Fibroblast of villous mesenchyme (primary cell): ENCODE measurements at regions not wholly inside any gene's neighbourhood (a gene's known extent, or its start where the extent isn't known, plus 50 kb on each side); places are given as distances from the start of the nearest gene placed in this dataset.
A peak's percentile ranks its signal among the peaks of the same experiment; 100 is the strongest.
"Not testable (repeated sequence)": the region's sequence is repeated elsewhere in the genome, so short reads cannot be mapped to it uniquely, and the experiment has no call there.

Source experiments
- DNase-seq: peaks from one replicate; pipeline ENCODE4 v3.0.0-alpha.2; 2010; ENCODE audit warnings: low read depth
- H3K4me3 ChIP-seq: 2 replicates; pipeline ENCODE4 v1.5.1; 2011; ENCODE audit warnings: low read depth, mild to moderate bottlenecking, low read length
- TF ChIP-seq, protein P1 (sequence below): IDR thresholded peaks from 2 replicates; pipeline ENCODE4 v1.5.1; 2012; ENCODE audit warnings: low read depth, mild to moderate bottlenecking, low read length; ENCODE audit not compliant: insufficient read depth

DNA sequence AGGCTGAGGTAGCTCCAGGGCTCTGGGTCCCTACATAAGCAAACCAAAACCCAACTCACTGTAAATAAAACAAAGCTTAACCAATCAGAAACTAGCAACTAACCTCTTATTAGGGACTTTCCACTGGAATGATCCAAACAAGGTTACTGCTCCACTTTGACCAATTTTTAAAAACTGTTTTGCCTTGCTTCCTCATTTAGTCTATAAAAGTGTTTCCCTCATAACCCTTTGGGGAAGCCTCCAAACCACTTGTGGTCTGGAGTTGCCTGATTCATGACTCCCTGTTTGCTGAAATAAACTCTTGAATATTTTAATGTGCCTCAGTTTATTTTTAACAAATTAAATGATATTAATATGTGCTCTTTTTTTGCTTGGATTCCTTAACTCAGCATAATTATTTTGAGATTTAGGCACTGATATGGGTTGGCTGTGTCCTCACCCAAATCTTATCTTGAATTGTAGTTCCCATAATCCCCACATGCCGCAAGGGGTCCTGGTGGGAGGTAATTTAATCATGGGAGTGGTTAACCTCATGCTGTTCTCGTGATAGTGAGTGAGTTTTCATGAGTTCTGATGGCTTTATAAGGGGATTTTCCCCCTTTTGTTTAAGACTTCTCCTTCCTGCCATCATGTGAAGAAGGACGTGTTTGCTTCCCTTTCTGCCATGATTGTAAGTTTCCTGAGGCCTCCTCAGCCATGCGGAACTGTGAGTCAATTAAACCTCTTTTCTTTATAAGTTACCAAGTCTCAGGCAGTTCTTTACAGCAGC is 90.6 kb downstream of the CD200R1L start:
- TF ChIP-seq, protein P1, sequence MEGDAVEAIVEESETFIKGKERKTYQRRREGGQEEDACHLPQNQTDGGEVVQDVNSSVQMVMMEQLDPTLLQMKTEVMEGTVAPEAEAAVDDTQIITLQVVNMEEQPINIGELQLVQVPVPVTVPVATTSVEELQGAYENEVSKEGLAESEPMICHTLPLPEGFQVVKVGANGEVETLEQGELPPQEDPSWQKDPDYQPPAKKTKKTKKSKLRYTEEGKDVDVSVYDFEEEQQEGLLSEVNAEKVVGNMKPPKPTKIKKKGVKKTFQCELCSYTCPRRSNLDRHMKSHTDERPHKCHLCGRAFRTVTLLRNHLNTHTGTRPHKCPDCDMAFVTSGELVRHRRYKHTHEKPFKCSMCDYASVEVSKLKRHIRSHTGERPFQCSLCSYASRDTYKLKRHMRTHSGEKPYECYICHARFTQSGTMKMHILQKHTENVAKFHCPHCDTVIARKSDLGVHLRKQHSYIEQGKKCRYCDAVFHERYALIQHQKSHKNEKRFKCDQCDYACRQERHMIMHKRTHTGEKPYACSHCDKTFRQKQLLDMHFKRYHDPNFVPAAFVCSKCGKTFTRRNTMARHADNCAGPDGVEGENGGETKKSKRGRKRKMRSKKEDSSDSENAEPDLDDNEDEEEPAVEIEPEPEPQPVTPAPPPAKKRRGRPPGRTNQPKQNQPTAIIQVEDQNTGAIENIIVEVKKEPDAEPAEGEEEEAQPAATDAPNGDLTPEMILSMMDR = no peak
- no peak for DNase-seq
- H3K4me3 ChIP-seq = no peak overlapping the region

DNA sequence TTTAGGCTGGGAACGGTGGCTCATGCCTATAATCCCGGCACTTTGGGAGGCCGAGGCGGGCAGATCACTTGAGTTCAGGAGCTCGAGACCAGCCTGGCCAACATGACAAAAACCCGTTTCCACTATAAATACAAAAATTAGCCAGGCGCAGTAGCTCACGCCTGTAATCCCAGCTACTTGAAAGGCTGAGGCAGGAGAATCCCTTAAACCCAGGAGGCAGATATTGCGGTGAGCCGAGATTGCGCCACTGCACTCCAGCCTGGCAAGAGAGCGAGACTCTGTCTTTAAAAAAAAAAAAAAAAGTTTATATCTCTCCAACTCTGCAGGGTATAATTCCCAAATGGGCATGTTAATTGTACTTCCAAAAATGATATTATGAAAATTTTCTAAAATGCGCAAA is 91.6 kb downstream of the CD200R1L start:
- peak; percentile 78 for DNase-seq
- H3K4me3 ChIP-seq = not testable (repeated sequence)

DNA sequence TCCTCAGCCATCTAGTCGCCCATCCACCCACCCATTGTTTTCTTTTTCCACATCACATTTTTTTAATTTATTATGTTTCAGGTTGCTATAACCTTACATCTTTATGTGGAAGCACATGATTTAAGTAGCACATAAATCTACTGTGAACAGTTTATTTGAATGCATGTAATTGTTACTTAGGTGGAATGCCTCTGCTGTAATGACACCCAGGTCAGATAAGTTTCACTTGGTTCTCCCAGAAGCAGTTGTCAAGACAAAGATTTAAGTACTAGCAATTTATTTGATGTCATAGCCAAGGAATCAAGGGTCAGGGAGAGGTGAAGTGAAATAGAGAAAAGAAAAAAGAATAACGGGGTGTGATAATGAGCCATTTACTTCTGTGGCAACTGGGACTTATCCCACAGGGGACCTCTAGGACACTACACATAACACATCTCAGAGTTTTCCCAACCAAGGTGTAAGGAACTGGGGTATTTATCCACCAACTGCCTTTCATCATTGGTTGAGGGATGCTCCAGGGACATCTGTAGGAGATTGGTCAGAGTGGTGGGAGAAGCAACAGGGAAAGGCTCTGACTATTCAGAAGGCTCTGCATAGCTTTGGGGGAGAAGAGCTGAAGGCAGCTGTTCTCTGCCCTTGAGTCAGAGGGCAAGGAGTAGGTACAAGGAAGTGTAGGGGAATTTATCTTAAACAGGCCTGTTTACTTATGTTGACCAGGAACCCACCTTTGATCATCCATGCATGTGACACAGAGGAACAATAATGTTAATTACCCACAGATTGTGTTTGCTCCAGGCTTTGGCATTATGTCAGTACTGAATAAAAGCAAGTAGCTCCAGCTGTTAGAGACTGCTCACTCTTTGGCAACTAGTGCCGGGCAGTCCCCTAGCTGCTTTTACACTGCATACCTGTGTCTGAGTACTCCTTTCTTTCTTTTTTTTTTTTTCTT is 94.8 kb downstream of the CD200R1L start:
- TF ChIP-seq, protein P1 = no peak
- peak; percentile 54 for DNase-seq
- no peak overlapping the region for H3K4me3 ChIP-seq

DNA sequence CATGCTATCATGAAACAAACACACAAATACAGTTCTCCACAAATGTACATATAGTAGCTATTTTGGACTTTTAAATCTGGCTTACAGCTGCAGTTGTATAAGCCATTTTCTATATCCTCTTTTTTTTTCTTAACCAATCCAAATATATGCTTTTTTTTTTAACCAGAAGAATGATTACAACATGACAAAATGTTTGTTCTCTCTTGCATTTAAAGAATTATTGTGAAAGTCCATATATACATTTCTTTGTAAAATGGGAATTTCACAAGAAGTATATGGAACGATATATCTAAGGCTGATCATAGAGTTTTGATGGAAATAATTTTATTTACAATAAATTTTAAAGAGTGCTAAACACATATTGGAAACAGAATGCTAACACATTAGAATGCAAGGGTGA is 95.6 kb downstream of the CD200R1L start:
- TF ChIP-seq, protein P1 = no peak
- DNase-seq = no peak
- no peak overlapping the region for H3K4me3 ChIP-seq

DNA sequence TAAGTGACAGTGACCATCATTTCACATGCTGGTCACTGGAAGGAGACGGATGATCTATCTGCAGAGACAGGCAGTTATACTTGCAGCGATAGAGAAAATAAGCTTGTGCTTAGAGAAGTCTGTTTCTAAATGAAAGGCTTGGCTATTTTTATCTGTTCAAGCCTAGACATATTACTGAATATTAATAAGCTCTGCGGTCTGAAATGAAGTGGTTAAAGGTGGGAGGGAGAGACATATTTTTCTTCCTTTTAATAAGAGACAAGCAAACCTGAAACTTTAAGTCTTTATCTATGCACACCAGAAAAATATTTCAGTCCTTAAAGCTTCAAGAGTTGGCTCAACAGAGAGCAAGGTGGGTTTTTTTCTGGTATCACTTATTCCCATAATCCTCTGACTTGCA is 99.0 kb downstream of the CD200R1L start:
- no peak overlapping the region for H3K4me3 ChIP-seq
- TF ChIP-seq, protein P1 = no peak
- DNase-seq = no peak

DNA sequence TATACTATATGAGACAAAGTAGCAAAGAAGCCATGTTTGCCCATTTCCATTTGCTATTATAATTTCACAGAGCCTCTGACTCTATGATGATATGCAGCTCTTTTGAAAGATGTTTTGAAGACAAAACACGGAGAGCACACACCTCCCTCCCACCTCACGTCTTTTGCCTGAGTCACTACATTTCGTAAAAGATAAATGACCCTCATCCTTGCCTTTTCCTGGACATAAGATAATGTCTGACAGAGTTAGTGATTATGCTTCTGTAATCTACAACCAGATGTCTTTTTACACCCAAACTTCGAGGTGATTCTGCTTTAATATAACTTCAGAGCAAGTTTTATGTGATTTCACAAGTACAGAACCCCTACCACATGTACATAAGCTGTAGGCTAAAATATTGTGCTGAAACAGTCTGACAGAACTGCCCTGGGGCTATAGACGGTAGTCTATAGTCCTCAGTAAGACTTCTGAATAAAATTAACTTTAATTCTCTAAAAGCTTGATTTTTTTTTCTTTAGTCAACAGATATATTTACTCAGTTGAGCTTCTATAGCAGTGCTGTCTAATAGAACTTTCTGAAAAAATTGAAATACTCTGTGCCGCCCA is 99.9 kb downstream of the CD200R1L start:
- DNase-seq = peak; percentile 97
- H3K4me3 ChIP-seq = no peak overlapping the region
- TF ChIP-seq, protein P1 = no peak
